Trophoblast cell (in vitro differentiated cells and primary cell): ENCODE measurements at regions not wholly inside any gene's neighbourhood (a gene's known extent, or its start where the extent isn't known, plus 50 kb on each side); places are given as distances from the start of the nearest gene placed in this dataset.

Experiments used
- DNase-seq, 2 donors: peaks; one replicate each; pipeline ENCODE4 v3.0.0-alpha.2; 2016
- H2AFZ ChIP-seq: 2 replicates; pipeline ENCODE4 v1.6.1; 2013; ENCODE audit warnings: low read length, moderate library complexity, mild to moderate bottlenecking; ENCODE audit not compliant: insufficient read depth, poor library complexity
- H2AK5ac ChIP-seq: 2 replicates; pipeline ENCODE4 v1.6.1; 2013; ENCODE audit warnings: mild to moderate bottlenecking, low read length
- H2BK120ac ChIP-seq: 2 replicates; pipeline ENCODE4 v1.6.1; 2013; ENCODE audit warnings: low read length, mild to moderate bottlenecking, moderate library complexity; ENCODE audit not compliant: insufficient read depth, poor library complexity
- H2BK12ac ChIP-seq: 2 replicates; pipeline ENCODE4 v1.6.1; 2013; ENCODE audit warnings: mild to moderate bottlenecking, low read length, moderate library complexity
- H2BK5ac ChIP-seq: 2 replicates; pipeline ENCODE4 v1.6.1; 2013; ENCODE audit warnings: low read length, low read depth, moderate library complexity, mild to moderate bottlenecking; ENCODE audit not compliant: poor library complexity
- H3K14ac ChIP-seq: 2 replicates; pipeline ENCODE4 v1.6.1; 2013; ENCODE audit warnings: mild to moderate bottlenecking, low read length
- H3K18ac ChIP-seq: 2 replicates; pipeline ENCODE4 v1.6.1; 2013; ENCODE audit warnings: mild to moderate bottlenecking, low read length
- H3K23ac ChIP-seq: 2 replicates; pipeline ENCODE4 v1.6.1; 2013; ENCODE audit warnings: low read length
- H3K27ac ChIP-seq: 2 replicates; pipeline ENCODE4 v1.5.1; 2013; ENCODE audit warnings: low read depth, mild to moderate bottlenecking, inconsistent platforms, low read length, moderate library complexity
- H3K27me3 ChIP-seq: 2 replicates; pipeline ENCODE4 v1.6.1; 2013; ENCODE audit warnings: inconsistent platforms, mild to moderate bottlenecking, low read length, moderate library complexity; ENCODE audit not compliant: insufficient read depth
- H3K36me3 ChIP-seq, 2 experiments: 1 replicate in 1 of 2; 2 replicates in 1 of 2; pipeline ENCODE4 v1.6.1; 2013; ENCODE audit warnings: low read length in 2 of 2, mild to moderate bottlenecking in 2 of 2, moderate library complexity in 1 of 2; ENCODE audit not compliant: insufficient read depth in 2 of 2, control insufficient read depth in 1 of 2
- H3K4ac ChIP-seq: 2 replicates; pipeline ENCODE4 v1.6.1; 2013; ENCODE audit warnings: low read depth, mild to moderate bottlenecking, low read length, moderate library complexity
- H3K4me1 ChIP-seq, 2 experiments: 1 replicate in 1 of 2; 2 replicates in 1 of 2; pipeline ENCODE4 v1.6.1; 2013; ENCODE audit warnings: low read length in 2 of 2, mild to moderate bottlenecking in 2 of 2, moderate library complexity in 1 of 2; ENCODE audit not compliant: insufficient read depth in 2 of 2, control insufficient read depth in 1 of 2
- H3K4me2 ChIP-seq: 2 replicates; pipeline ENCODE4 v1.6.1; 2013; ENCODE audit warnings: inconsistent platforms, mild to moderate bottlenecking, low read length, moderate library complexity
- H3K4me3 ChIP-seq: 2 replicates; pipeline ENCODE4 v1.5.1; 2013; ENCODE audit warnings: mild to moderate bottlenecking, low read depth, low read length, inconsistent platforms
- H3K79me1 ChIP-seq: one replicate; pipeline ENCODE4 v1.6.1; 2013; ENCODE audit warnings: low read length
- H3K79me2 ChIP-seq: 2 replicates; pipeline ENCODE4 v1.6.1; 2013; ENCODE audit warnings: low read length, mild to moderate bottlenecking; ENCODE audit not compliant: control insufficient read depth, insufficient read depth, poor library complexity
- H3K9ac ChIP-seq: 2 replicates; pipeline ENCODE4 v1.6.1; 2013; ENCODE audit warnings: mild to moderate bottlenecking, low read length
- H3K9me3 ChIP-seq: 2 replicates; pipeline ENCODE4 v1.6.1; 2013; ENCODE audit warnings: low read depth, mild to moderate bottlenecking, control low read depth, inconsistent platforms, low read length; ENCODE audit not compliant: insufficient read depth
- H4K12ac ChIP-seq: 2 replicates; pipeline ENCODE4 v1.6.1; 2013; ENCODE audit warnings: low read depth, mild to moderate bottlenecking, low read length, moderate library complexity
- H4K8ac ChIP-seq: 2 replicates; pipeline ENCODE4 v1.6.1; 2013; ENCODE audit warnings: low read depth, mild to moderate bottlenecking, low read length, moderate library complexity
- H4K91ac ChIP-seq: one replicate; pipeline ENCODE4 v1.6.1; 2013; ENCODE audit warnings: low read depth, mild to moderate bottlenecking, low read length, moderate library complexity
- WGBS: extraction: QIAGEN DNeasy Blood & Tissue Kit; methylation state at CpG from one replicate; pipeline ENCODE4 v1.1.7; 2013; ENCODE audit warnings: missing lambda C conversion rate; ENCODE audit not compliant: insufficient read length, insufficient coverage; ENCODE audit errors: extremely low coverage; 5-methylcytosine and 5-hydroxymethylcytosine counted together

- no peaks in the 10 kb centered on the region for H3K79me2 ChIP-seq
Observed at GRCh38 chr9:25773805-25774204, 95.6 kb upstream of the TUSC1 start.

DNA sequence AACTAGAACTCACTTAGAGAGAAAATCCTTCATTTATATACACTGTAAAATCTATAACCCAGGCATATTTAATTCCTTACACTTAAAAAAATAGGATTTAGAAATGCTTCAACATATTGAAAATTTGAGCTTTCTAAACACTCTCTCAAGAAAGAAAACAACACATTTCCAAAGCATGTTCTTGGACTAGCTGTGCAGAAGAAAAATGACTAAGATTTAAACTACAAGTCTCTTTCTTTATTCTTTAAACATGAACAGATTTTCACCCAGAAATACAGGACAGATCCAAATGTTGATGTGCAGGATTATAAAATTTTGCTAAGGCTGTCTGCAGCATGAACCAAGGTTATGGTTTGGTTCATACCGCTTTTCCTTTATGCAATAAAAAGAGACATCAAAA, 77.7 kb upstream of the TUSC1 start:
- Histone ChIP-seq H3K4me2 (no peak overlapping the region), H2BK12ac (no peak overlapping the region), H3K4me1 (no peaks in the 10 kb centered on the region), H3K27me3 (no peaks in the 10 kb centered on the region), H4K91ac (no peak overlapping the region), H3K9me3 (no peaks in the 10 kb centered on the region), H3K23ac (no peak overlapping the region), H2BK120ac (no peak overlapping the region), H2AFZ (no peak overlapping the region), H3K14ac (no peak overlapping the region), H3K79me2 (no peaks in the 10 kb centered on the region), H3K79me1 (no peaks in the 10 kb centered on the region), H3K36me3 (no peaks in the 10 kb centered on the region), H3K27ac (no peak overlapping the region), H2BK5ac (no peak overlapping the region), H2AK5ac (no peak overlapping the region), H3K18ac (no peak overlapping the region), H4K8ac (no peak overlapping the region), H3K9ac (no peak overlapping the region), H3K4ac (no peak overlapping the region), H3K4me3 (no peak overlapping the region), H4K12ac (no peak overlapping the region)
- DNase-seq: no peak
- WGBS: no CpG with 5 or more reads among the region's 1 CpG

More at GRCh38 chr9:25773805-25774204, 95.6 kb upstream of the TUSC1 start:
- H3K9me3 ChIP-seq: no peaks in the 10 kb centered on the region
- H2AK5ac ChIP-seq: no peak overlapping the region
- H2BK12ac ChIP-seq: no peak overlapping the region
- H2BK120ac ChIP-seq: no peak overlapping the region
- no peak overlapping the region for H2BK5ac ChIP-seq
- H3K27me3 ChIP-seq: no peaks in the 10 kb centered on the region
- H4K91ac ChIP-seq: no peak overlapping the region
- WGBS: no CpG with 5 or more reads among the region's 4 CpGs
- H3K4me2 ChIP-seq: no peak overlapping the region
- H3K23ac ChIP-seq: no peak overlapping the region
- no peak overlapping the region for H3K14ac ChIP-seq
- DNase-seq: no peak
- no peak overlapping the region for H2AFZ ChIP-seq
- no peak overlapping the region for H3K18ac ChIP-seq
- H3K4me3 ChIP-seq: no peak overlapping the region
- H3K79me1 ChIP-seq: no peaks in the 10 kb centered on the region
- H4K8ac ChIP-seq: no peak overlapping the region
- no peaks in the 10 kb centered on the region for H3K36me3 ChIP-seq
- H4K12ac ChIP-seq: no peak overlapping the region
- H3K9ac ChIP-seq: no peak overlapping the region
- H3K27ac ChIP-seq: no peak overlapping the region
- no peak overlapping the region for H3K4ac ChIP-seq
- H3K4me1 ChIP-seq: no peaks in the 10 kb centered on the region

- Histone ChIP-seq H2AFZ (no peak overlapping the region), H4K91ac (no peak overlapping the region), H3K9me3 (no peaks in the 10 kb centered on the region), H3K18ac (no peak overlapping the region), H2BK120ac (no peak overlapping the region), H3K23ac (no peak overlapping the region), H3K9ac (no peak overlapping the region), H3K27me3 (no peaks in the 10 kb centered on the region), H3K4me1 (no peaks in the 10 kb centered on the region), H3K27ac (no peak overlapping the region), H3K36me3 (no peaks in the 10 kb centered on the region), H3K79me2 (no peaks in the 10 kb centered on the region), H4K12ac (no peak overlapping the region), H3K4me3 (no peak overlapping the region), H2BK5ac (no peak overlapping the region), H2AK5ac (no peak overlapping the region), H2BK12ac (no peak overlapping the region), H3K14ac (no peak overlapping the region), H3K4ac (no peak overlapping the region), H3K79me1 (no peaks in the 10 kb centered on the region), H3K4me2 (no peak overlapping the region), H4K8ac (no peak overlapping the region)
- DNase-seq: no peak
- WGBS: no CpG with 5 or more reads among the region's 5 CpGs
Observed at GRCh38 chr9:25752398-25752797, 74.2 kb upstream of the TUSC1 start.

- no peak overlapping the region for H3K18ac ChIP-seq
- no peaks in the 10 kb centered on the region for H3K79me2 ChIP-seq
- no peaks in the 10 kb centered on the region for H3K36me3 ChIP-seq
- H4K8ac ChIP-seq: no peak overlapping the region
- H3K23ac ChIP-seq: no peak overlapping the region
- no peak overlapping the region for H2AK5ac ChIP-seq
- no peak overlapping the region for H2BK12ac ChIP-seq
- no peak overlapping the region for H2BK5ac ChIP-seq
- H4K12ac ChIP-seq: no peak overlapping the region
- H4K91ac ChIP-seq: no peak overlapping the region
- no peak overlapping the region for H2AFZ ChIP-seq
- H3K79me1 ChIP-seq: no peaks in the 10 kb centered on the region
- no peak for DNase-seq
- no peak overlapping the region for H3K4me3 ChIP-seq
- no peaks in the 10 kb centered on the region for H3K27me3 ChIP-seq
- H3K4me1 ChIP-seq: no peaks in the 10 kb centered on the region
- H3K9me3 ChIP-seq: no peaks in the 10 kb centered on the region
- H2BK120ac ChIP-seq: no peak overlapping the region
- H3K9ac ChIP-seq: no peak overlapping the region
- no peak overlapping the region for H3K14ac ChIP-seq
- no peak overlapping the region for H3K4me2 ChIP-seq
- H3K4ac ChIP-seq: no peak overlapping the region
- no CpG with 5 or more reads among the region's 3 CpGs for WGBS
- no peak overlapping the region for H3K27ac ChIP-seq
Observed at GRCh38 chr9:25742256-25742655, 64.0 kb upstream of the TUSC1 start.
